Right atrium auricular region (tissue), 2 donors: ENCODE measurements at regions not wholly inside any gene's neighbourhood (a gene's known extent, or its start where the extent isn't known, plus 50 kb on each side); places are given as distances from the start of the nearest gene placed in this dataset.

ENCODE experiments used
- DNase-seq: peaks from one replicate; pipeline ENCODE4 v3.0.0-alpha.2; 2019; ENCODE audit warnings: low spot score
- H3K27ac ChIP-seq, 2 donors: fragments of 200-600 bp; sonication (generic); 1 replicate in 1 of 2; 2 replicates in 1 of 2; pipeline ENCODE4 v1.5.1; 2016 to 2019
- H3K27me3 ChIP-seq, 2 donors: fragments of 200-600 bp; sonication (generic); one replicate each; pipeline versions ENCODE4 v1.5.1 to v1.6.0; 2017 to 2019
- H3K36me3 ChIP-seq: fragments of 200-600 bp; sonication (generic); one replicate; pipeline ENCODE4 v1.5.1; 2016
- H3K4me1 ChIP-seq, 2 donors: fragments of 200-600 bp; sonication (generic); one replicate each; pipeline versions ENCODE4 v1.5.1 to v1.6.0; 2017 to 2019
- H3K4me3 ChIP-seq, 2 donors: fragments of 200-600 bp; sonication (generic); 1 replicate in 1 of 2; 2 replicates in 1 of 2; pipeline ENCODE4 v1.5.1; 2017 to 2019; ENCODE audit warnings: mild to moderate bottlenecking in 1 of 2, moderate library complexity in 1 of 2
- H3K9me3 ChIP-seq, 2 donors: fragments of 200-600 bp; sonication (generic); one replicate each; pipeline ENCODE4 v1.5.1; 2019
- TF ChIP-seq, protein P1 (sequence below), 2 donors: fragments of 200-600 bp; sonication (generic); IDR thresholded peaks; one replicate each; pipeline ENCODE4 v1.5.1; 2019; ENCODE audit warnings: antibody characterized with exemption in 2 of 2

DNA sequence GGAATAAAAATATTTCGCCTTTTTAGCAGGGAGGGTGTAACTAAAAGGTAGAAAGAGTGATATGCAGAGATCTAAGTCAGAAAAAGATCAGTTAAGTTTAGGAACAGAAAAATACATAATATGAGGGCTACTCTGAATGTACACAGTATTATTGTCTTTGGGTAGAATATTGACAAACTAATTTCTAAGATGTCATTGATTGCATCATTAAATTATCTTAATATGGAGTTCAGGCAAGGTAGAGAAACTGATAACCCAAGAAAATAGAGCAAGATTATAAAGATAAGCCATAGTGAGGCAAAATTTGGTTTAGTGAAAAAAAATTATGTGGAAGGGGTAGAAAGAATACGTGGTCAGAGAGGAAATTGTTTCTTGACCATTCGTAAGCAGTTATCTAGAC lies 629.0 kb upstream of the NXPH2 start:
- Histone ChIP-seq H3K4me1 (no peaks in the 10 kb centered on the region), H3K4me3 (no peak overlapping the region), H3K36me3 (no peaks in the 10 kb centered on the region), H3K27me3 (no peaks in the 10 kb centered on the region), H3K9me3 (no peaks in the 10 kb centered on the region), H3K27ac (no peak overlapping the region)
- TF ChIP-seq, protein P1, sequence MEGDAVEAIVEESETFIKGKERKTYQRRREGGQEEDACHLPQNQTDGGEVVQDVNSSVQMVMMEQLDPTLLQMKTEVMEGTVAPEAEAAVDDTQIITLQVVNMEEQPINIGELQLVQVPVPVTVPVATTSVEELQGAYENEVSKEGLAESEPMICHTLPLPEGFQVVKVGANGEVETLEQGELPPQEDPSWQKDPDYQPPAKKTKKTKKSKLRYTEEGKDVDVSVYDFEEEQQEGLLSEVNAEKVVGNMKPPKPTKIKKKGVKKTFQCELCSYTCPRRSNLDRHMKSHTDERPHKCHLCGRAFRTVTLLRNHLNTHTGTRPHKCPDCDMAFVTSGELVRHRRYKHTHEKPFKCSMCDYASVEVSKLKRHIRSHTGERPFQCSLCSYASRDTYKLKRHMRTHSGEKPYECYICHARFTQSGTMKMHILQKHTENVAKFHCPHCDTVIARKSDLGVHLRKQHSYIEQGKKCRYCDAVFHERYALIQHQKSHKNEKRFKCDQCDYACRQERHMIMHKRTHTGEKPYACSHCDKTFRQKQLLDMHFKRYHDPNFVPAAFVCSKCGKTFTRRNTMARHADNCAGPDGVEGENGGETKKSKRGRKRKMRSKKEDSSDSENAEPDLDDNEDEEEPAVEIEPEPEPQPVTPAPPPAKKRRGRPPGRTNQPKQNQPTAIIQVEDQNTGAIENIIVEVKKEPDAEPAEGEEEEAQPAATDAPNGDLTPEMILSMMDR (IDR thresholded peaks at IDR 0.05): no peak
- DNase-seq: no peak

DNA sequence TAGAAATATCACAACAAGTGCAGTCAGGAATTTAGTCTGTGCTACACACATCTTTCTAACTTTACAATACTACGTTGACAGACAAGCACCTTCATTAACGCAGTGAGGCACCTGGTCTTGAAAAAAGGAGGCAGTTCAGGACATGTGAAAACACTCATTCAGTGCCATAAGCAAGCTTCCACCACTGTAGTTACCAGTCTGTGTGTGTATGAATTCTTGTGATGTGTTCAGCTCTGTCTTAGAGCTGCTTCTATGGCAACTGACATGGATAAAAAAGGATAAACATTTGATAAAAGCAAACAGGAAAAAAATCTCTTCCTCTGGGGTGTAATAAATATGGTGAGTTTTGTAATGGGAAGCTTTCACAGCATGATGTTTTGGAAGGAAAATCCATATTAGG lies 623.8 kb upstream of the NXPH2 start:
- no peak overlapping the region for H3K27ac ChIP-seq
- no peaks in the 10 kb centered on the region for H3K4me1 ChIP-seq
- DNase-seq: no peak
- H3K9me3 ChIP-seq: no peaks in the 10 kb centered on the region
- H3K27me3 ChIP-seq: no peaks in the 10 kb centered on the region
- no peak overlapping the region for H3K4me3 ChIP-seq
- no peaks in the 10 kb centered on the region for H3K36me3 ChIP-seq
- TF ChIP-seq, protein P1 (IDR thresholded peaks at IDR 0.05): no peak

DNA sequence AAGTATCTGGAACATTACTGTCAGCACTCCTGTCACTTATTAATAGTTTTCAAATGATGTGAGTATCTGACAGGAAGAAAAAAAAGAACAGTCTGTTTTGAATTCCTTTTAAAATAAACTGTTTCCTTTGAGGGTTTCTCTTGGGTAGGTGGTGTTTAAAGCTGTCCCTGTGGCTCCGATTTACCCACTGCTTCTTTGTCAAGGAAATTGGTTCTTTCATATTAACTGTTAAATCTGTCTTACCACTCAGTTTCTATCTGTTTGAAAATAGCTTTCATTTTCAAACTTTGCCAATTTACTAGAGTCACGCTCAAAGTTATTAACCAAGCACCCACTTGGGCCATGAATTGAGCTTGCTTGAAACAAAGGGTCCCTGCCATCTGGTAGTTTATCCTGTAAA lies 614.6 kb upstream of the NXPH2 start:
- DNase-seq: no peak
- Histone ChIP-seq H3K27ac (no peak overlapping the region), H3K27me3 (no peaks in the 10 kb centered on the region), H3K9me3 (no peaks in the 10 kb centered on the region), H3K36me3 (no peaks in the 10 kb centered on the region), H3K4me1 (no peaks in the 10 kb centered on the region), H3K4me3 (no peak overlapping the region)
- TF ChIP-seq, protein P1 (IDR thresholded peaks at IDR 0.05): no peak

DNA sequence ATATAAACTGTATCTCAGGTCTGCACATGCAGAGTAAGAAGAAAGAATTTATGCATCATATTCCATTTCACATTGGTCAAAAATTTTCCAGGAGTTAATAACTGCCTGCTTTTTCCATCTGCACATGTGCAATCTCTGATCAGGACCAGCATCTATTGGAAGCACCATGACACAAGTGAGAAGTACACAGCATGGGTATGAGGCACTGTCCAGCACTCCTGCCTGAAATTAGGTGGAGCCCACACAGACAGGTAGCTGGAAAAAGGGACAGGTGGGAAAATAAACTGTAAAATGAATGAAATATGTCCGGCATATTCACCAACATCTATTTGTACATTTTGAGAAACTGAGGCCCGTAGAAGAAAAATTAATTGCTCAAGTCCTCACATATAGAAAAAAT lies 609.2 kb upstream of the NXPH2 start:
- Histone ChIP-seq H3K27me3 (no peaks in the 10 kb centered on the region), H3K4me1 (no peaks in the 10 kb centered on the region), H3K9me3 (no peaks in the 10 kb centered on the region), H3K4me3 (no peak overlapping the region), H3K27ac (no peak overlapping the region), H3K36me3 (no peaks in the 10 kb centered on the region)
- TF ChIP-seq, protein P1 (IDR thresholded peaks at IDR 0.05): no peak
- DNase-seq: no peak

DNA sequence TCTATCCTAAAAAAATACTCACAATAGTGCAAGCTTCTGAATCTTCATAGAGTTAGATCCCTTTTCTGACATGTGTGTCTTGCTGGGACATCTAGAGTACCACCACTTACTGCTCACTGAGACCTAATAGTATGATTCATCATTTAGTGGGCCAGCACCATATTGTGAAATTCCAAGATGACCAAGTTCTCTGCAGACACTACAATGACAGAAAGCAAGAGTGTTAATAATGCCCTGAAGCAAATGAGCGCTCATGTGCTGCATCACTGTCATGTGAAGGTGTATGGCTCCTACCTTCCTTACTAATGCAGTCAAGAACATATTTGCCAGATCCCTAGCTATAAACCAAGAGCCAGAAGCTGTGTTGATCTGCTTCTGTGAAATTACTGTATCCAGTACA lies 606.2 kb upstream of the NXPH2 start:
- TF ChIP-seq, protein P1 (IDR thresholded peaks at IDR 0.05): no peak
- H3K9me3 ChIP-seq: no peaks in the 10 kb centered on the region
- H3K27ac ChIP-seq: no peak overlapping the region
- no peak overlapping the region for H3K4me3 ChIP-seq
- no peaks in the 10 kb centered on the region for H3K4me1 ChIP-seq
- no peaks in the 10 kb centered on the region for H3K27me3 ChIP-seq
- no peaks in the 10 kb centered on the region for H3K36me3 ChIP-seq
- no peak for DNase-seq

DNA sequence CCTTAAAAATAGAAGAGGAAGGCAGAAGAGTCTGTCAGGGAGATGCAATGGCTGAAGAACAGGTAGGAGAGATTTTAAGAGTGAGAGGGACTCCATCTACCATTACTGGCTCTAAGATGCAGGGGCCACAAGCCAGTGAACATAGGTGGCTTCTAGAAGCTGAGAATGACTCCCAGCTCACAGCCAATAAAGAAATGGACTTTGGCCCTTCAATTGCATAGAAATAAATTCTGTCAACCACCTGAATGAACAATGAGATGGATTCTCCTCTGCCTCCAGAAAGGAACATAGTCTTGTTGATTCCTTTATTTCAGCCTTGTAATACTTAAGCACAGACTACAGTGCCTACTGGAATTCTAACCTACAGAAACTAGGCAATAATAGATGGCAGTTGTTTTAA lies 603.3 kb upstream of the NXPH2 start:
- Histone ChIP-seq H3K4me3 (no peak overlapping the region), H3K36me3 (no peaks in the 10 kb centered on the region), H3K4me1 (no peaks in the 10 kb centered on the region), H3K9me3 (no peaks in the 10 kb centered on the region), H3K27me3 (no peaks in the 10 kb centered on the region), H3K27ac (no peak overlapping the region)
- TF ChIP-seq, protein P1 (IDR thresholded peaks at IDR 0.05): no peak
- no peak for DNase-seq
